GM12878 (cell line): ENCODE measurements at regions not wholly inside any gene's neighbourhood (a gene's known extent, or its start where the extent isn't known, plus 50 kb on each side); places are given as distances from the start of the nearest gene placed in this dataset.

ENCODE experiments used
- ATAC-seq: fragments of 200-7000 bp; cut with Tn5 transposase; 3 replicates; pipeline ENCODE4 v1.9.1; 2020; ENCODE audit warnings: mild to moderate bottlenecking, moderate library complexity
- BruUV-seq: library from RNA; stranded (reverse); fragments of 400-500 nt; replicated peaks from 2 replicates; lab custom pipeline; 2021; lab: Mats Ljungman, UMichigan
- CTCF ChIA-PET: fragments of 300-600 bp; sonication (Branson Sonifier 250); formaldehyde crosslinking; extraction: SDS; loops from one replicate; lab custom pipeline; 2021; ENCODE audit warnings: inconsistent platforms; lab: Yijun Ruan, JAX
- POLR2A ChIA-PET: fragments of 350-600 bp; formaldehyde crosslinking; extraction: SDS; loops from one replicate; lab custom pipeline; 2021; ENCODE audit warnings: inconsistent platforms; lab: Charles Lee
- RAD21 ChIA-PET: fragments of 300-600 bp; sonication (Branson Sonifier 250); formaldehyde crosslinking; loops from one replicate; lab custom pipeline; 2023; ENCODE audit warnings: antibody characterized with exemption; ENCODE audit not compliant: unreplicated experiment; lab: Charles Lee
- SMC1A ChIA-PET: fragments of 300-600 bp; sonication (Branson Sonifier 250); formaldehyde crosslinking; loops from one replicate; lab custom pipeline; 2023; ENCODE audit not compliant: unreplicated experiment, uncharacterized antibody; lab: Charles Lee
- DNase-seq: peaks from one replicate; pipeline ENCODE4 v3.0.0-alpha.2; 2011; ENCODE audit warnings: low read depth, low spot score
- FAIRE-seq: peaks from 3 replicates; lab custom pipeline; 2011; peaks lifted over from hg19 to GRCh38; lab: Jason Lieb, UNC
- H2AFZ ChIP-seq: 2 replicates; pipeline ENCODE4 v1.6.0; 2011; ENCODE audit warnings: low read depth, low read length, control low read depth; ENCODE audit not compliant: control insufficient read depth
- H3K27ac ChIP-seq: 2 replicates; pipeline ENCODE4 v1.5.1; 2011; ENCODE audit warnings: control low read depth; ENCODE audit not compliant: control insufficient read depth, insufficient read depth
- H3K27me3 ChIP-seq, 2 experiments: replicated peaks in 1 of 2; 2 replicates each; pipeline versions ENCODE4 v1.6.0 to v1.6.1; 2011; ENCODE audit warnings: low read length in 1 of 2; ENCODE audit not compliant: control insufficient read depth in 2 of 2, insufficient read depth in 2 of 2
- H3K36me3 ChIP-seq, 2 experiments: 2 replicates each; pipeline ENCODE4 v1.5.1; 2011; ENCODE audit warnings: low read length in 1 of 2; ENCODE audit not compliant: control insufficient read depth in 2 of 2, insufficient read depth in 2 of 2
- H3K4me1 ChIP-seq: 2 replicates; pipeline ENCODE4 v1.6.1; 2011; ENCODE audit warnings: mild to moderate bottlenecking, low read length, moderate library complexity, mixed read lengths; ENCODE audit not compliant: control insufficient read depth, insufficient read depth
- H3K4me2 ChIP-seq: 2 replicates; pipeline ENCODE4 v1.6.0; 2011; ENCODE audit warnings: control low read depth; ENCODE audit not compliant: control insufficient read depth, insufficient read depth
- H3K4me3 ChIP-seq: fragments of 200-600 bp; sonication (generic); 2 replicates; pipeline ENCODE4 v1.5.1; 2016
- H3K79me2 ChIP-seq: 2 replicates; pipeline ENCODE4 v1.6.0; 2011; ENCODE audit warnings: low read length; ENCODE audit not compliant: control insufficient read depth, insufficient read depth
- H3K9ac ChIP-seq: 2 replicates; pipeline ENCODE4 v1.8.0; 2011; ENCODE audit warnings: low read length, control low read depth, mixed read lengths; ENCODE audit not compliant: control insufficient read depth, insufficient read depth
- H3K9me3 ChIP-seq: replicated peaks from 3 replicates; pipeline ENCODE4 v1.5.1; 2011; ENCODE audit warnings: mild to moderate bottlenecking, low read length; ENCODE audit not compliant: control insufficient read depth, insufficient read depth
- H4K20me1 ChIP-seq: 2 replicates; pipeline ENCODE4 v1.6.0; 2011; ENCODE audit not compliant: control insufficient read depth, insufficient read depth
- BMI1 ChIP-seq: fragments of 450-650 bp; IDR thresholded peaks from 2 replicates; pipeline ENCODE4 v1.6.1; 2016; ENCODE audit warnings: mild to moderate bottlenecking, moderate library complexity, borderline replicate concordance
- CTCF ChIP-seq, 3 experiments: IDR thresholded peaks in 2 of 3; conservative IDR thresholded peaks in 1 of 3; 2 replicates each; pipeline ENCODE4 v1.5.1; 2011; ENCODE audit warnings: low read depth in 3 of 3, low read length in 3 of 3, mild to moderate bottlenecking in 3 of 3, control low read depth in 2 of 3, moderate library complexity in 2 of 3, inconsistent platforms in 1 of 3, mixed read lengths in 1 of 3; ENCODE audit not compliant: control insufficient read depth in 2 of 3, insufficient read depth in 1 of 3; ENCODE audit errors: extremely low read depth in 1 of 3
- FOXK2 ChIP-seq: fragments of 450-650 bp; IDR thresholded peaks from 2 replicates; pipeline ENCODE4 v1.6.1; 2017; ENCODE audit warnings: mild to moderate bottlenecking, moderate library complexity
- HCFC1 ChIP-seq: fragments of 150-350 bp; IDR thresholded peaks from 2 replicates; pipeline ENCODE4 v1.6.1; 2014; ENCODE audit warnings: low read length
- MXI1 ChIP-seq: fragments of 150-350 bp; IDR thresholded peaks from 2 replicates; pipeline ENCODE4 v1.6.1; 2011; ENCODE audit warnings: low read depth, mild to moderate bottlenecking, inconsistent platforms, low read length, improper control_type of control experiment
- NFYA ChIP-seq: IDR thresholded peaks from 2 replicates; pipeline ENCODE4 v1.6.1; 2011; ENCODE audit warnings: low read depth, mild to moderate bottlenecking, low read length, improper control_type of control experiment, borderline replicate concordance
- NR2C1 ChIP-seq: fragments of 450-650 bp; IDR thresholded peaks from 2 replicates; pipeline ENCODE4 v1.6.1; 2017; ENCODE audit warnings: antibody characterized with exemption, mild to moderate bottlenecking, moderate library complexity
- RAD51 ChIP-seq: fragments of 450-650 bp; IDR thresholded peaks from 2 replicates; pipeline ENCODE4 v1.6.1; 2016; ENCODE audit warnings: moderate library complexity, mild to moderate bottlenecking, inconsistent platforms
- RBBP5 ChIP-seq: fragments of 200-600 bp; sonication (generic); conservative IDR thresholded peaks from 2 replicates; pipeline ENCODE4 v1.6.1; 2016
- SMAD5 ChIP-seq: IDR thresholded peaks from 2 replicates; pipeline ENCODE4 v1.6.1; 2016; ENCODE audit warnings: antibody characterized with exemption, low read depth
- SREBF2 ChIP-seq: IDR thresholded peaks from 2 replicates; pipeline ENCODE4 v1.6.1; 2012; ENCODE audit warnings: mild to moderate bottlenecking, low read length
- ZNF217 ChIP-seq: fragments of 450-650 bp; IDR thresholded peaks from 2 replicates; pipeline ENCODE4 v1.6.1; 2017; ENCODE audit warnings: antibody characterized with exemption, mild to moderate bottlenecking
- ZNF687 ChIP-seq: fragments of 450-650 bp; IDR thresholded peaks from 2 replicates; pipeline ENCODE4 v1.6.1; 2017; ENCODE audit warnings: mild to moderate bottlenecking, moderate library complexity
- ZZZ3 ChIP-seq: IDR thresholded peaks from 2 replicates; pipeline ENCODE4 v1.6.1; 2011; ENCODE audit warnings: low read depth; ENCODE audit not compliant: control insufficient read depth, insufficient read length
- WGBS: methylation state at CpG from one replicate; pipeline ENCODE4 v1.1.6; 2016; ENCODE audit warnings: low lambda C conversion rate; ENCODE audit not compliant: insufficient replicate concordance, insufficient coverage; ENCODE audit errors: missing lambda C conversion rate; 5-methylcytosine and 5-hydroxymethylcytosine counted together
- in situ Hi-C: fragments of 300-500 bp; cut with MboI; formaldehyde crosslinking; loops from 9 replicates; pipeline ENCODE4 v1.14.3; 2018; ENCODE audit warnings: mixed read lengths
- intact Hi-C: fragments of 100-400 bp; cut with micrococcal nuclease; formaldehyde crosslinking; loops from one replicate; pipeline ENCODE4 v1.14.2; 2022; ENCODE audit not compliant: unreplicated experiment
- TF ChIP-seq, protein P1 (sequence below): fragments of 450-650 bp; IDR thresholded peaks from 2 replicates; pipeline ENCODE4 v1.6.1; 2017; ENCODE audit warnings: mild to moderate bottlenecking

GRCh38 chr16:27677263-27677662, 127.3 kb downstream of the KATNIP start (continued):
- TF ChIP-seq ZNF687 (no peak), MXI1 (no peak), HCFC1 (no peak), NFYA (no peak), RBBP5 (no peak), FOXK2 (no peak)
- TF ChIP-seq, all 136 proteins: peak for 0

GRCh38 chr16:27678955-27679354, 129.0 kb downstream of the KATNIP start:
- ChIA-PET RAD21 (no interaction called here), CTCF (no interaction called here), POLR2A (no interaction called here), SMC1A (no interaction called here)
- no TSS peak for BruUV-seq
- Histone ChIP-seq H3K4me2 (no peak overlapping the region), H3K27ac (no peak overlapping the region), H4K20me1 (no peaks in the 10 kb centered on the region), H3K4me3 (no peak overlapping the region), H2AFZ (no peak overlapping the region), H3K9me3 (no peaks in the 10 kb centered on the region), H3K79me2 (no peaks in the 10 kb centered on the region), H3K36me3 (no peaks in the 10 kb centered on the region; a peak in 2 of 4 replicates), H3K4me1 (no peaks in the 10 kb centered on the region), H3K27me3 (no peaks in the 10 kb centered on the region), H3K9ac (no peak overlapping the region)
- 72% methylated on average over 3 of the region's 3 CpGs for WGBS
- in situ Hi-C loops (no loop called here), intact Hi-C loops (no loop called here)
- ATAC-seq (no peak), DNase-seq (no peak), FAIRE-seq (no peak)
- TF ChIP-seq ZNF217, result no peak
- TF ChIP-seq NR2C1, result no peak
- no peak for TF ChIP-seq SMAD5
- TF ChIP-seq, protein P1, sequence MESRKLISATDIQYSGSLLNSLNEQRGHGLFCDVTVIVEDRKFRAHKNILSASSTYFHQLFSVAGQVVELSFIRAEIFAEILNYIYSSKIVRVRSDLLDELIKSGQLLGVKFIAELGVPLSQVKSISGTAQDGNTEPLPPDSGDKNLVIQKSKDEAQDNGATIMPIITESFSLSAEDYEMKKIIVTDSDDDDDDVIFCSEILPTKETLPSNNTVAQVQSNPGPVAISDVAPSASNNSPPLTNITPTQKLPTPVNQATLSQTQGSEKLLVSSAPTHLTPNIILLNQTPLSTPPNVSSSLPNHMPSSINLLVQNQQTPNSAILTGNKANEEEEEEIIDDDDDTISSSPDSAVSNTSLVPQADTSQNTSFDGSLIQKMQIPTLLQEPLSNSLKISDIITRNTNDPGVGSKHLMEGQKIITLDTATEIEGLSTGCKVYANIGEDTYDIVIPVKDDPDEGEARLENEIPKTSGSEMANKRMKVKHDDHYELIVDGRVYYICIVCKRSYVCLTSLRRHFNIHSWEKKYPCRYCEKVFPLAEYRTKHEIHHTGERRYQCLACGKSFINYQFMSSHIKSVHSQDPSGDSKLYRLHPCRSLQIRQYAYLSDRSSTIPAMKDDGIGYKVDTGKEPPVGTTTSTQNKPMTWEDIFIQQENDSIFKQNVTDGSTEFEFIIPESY, result no peak
- TF ChIP-seq ZZZ3, result no peak
- no peak for TF ChIP-seq SREBF2
- TF ChIP-seq NFYA, result no peak
- no peak for TF ChIP-seq RAD51
- TF ChIP-seq BMI1, result no peak
- no peak for TF ChIP-seq CTCF (IDR thresholded peaks at IDR 0.05 in 2 of 3, conservative IDR thresholded peaks at IDR 0.05 in 1 of 3; ENCODE audit: control insufficient read depth in 2 of 3, extremely low read depth in 1 of 3, insufficient read depth in 1 of 3, low read depth in 3 of 3, low read length in 3 of 3)
